ENCODE measurements at regions not wholly inside any gene's neighbourhood (a gene's known extent, or its start where the extent isn't known, plus 50 kb on each side); places are given as distances from the start of the nearest gene placed in this dataset.
A peak's percentile ranks its signal among the peaks of the same experiment; 100 is the strongest.

DNA sequence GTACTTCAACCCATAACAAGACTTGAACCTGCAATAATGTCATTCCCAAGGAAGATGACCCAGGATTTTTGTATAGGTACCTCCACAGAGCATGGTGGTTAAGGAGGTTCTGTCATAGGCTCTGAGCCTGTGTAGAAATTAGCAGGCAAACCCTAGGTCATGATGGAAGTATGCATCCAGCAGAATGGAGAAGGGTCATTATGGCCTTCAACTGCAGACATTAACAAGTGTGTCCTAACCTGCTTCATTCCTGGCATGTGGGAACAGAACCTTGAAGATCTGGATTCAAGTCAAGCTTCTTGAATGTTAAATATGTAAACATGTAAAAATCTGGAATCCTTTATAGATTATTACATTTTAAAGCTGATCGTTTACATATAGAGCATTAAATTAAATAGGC, 116.2 kb upstream of the SLC38A4 start:
- no peak for TF ChIP-seq CTCF (IDR thresholded peaks at IDR 0.05; ENCODE audit: low read length, missing control alignments)
- no peak for DNase-seq (ENCODE audit: low read depth)
- H3K4me3 ChIP-seq (replicated peaks; ENCODE audit: low read depth, low read length), result no peak overlapping the region

DNA sequence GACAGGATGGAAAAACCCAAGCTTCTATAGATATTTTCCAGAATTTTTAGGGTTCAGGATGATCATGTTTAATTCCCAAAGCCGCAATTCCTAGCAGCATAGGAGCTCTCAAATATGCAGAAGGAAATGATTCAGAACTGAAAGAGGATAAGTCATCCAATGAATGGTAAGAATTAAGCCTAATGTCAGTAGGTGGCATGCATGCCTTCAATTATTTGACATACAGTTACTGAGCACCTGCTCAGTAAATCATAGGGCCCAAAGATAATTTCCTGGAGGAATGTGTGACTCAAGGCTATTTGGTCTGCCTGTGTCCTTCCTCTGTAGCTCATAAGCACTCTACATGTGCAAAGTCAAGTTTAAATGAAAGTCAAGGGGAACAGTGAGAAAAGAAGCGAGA, 116.8 kb upstream of the SLC38A4 start:
- DNase-seq (ENCODE audit: low read depth), result peak; percentile 11
- H3K4me3 ChIP-seq (replicated peaks; ENCODE audit: low read depth, low read length), result no peak overlapping the region
- no peak for TF ChIP-seq CTCF (IDR thresholded peaks at IDR 0.05; ENCODE audit: low read length, missing control alignments)

DNA sequence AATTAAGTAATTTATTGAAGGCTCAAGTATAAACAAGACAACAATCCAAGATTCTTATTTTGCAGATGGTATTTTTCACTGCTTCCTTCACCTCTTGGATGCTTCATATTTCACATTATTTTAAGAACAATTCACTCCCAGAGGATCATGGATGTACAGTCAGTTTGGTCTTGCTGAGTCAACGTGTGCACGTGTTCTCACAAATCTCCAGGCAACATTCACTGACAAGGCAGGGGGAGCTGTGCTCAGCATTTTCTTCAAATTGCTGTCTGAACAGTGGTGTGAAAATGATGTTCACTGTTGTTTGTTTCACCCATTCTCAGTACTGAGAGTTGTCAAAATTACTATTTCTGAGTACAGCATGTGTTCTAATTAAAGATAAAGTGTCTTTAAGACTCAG, 118.3 kb upstream of the SLC38A4 start:
- DNase-seq (ENCODE audit: low read depth), result peak; percentile 73
- no peak overlapping the region for H3K4me3 ChIP-seq (replicated peaks; ENCODE audit: low read depth, low read length)
- peak; percentile 50 for TF ChIP-seq CTCF (IDR thresholded peaks at IDR 0.05; ENCODE audit: low read length, missing control alignments)

DNA sequence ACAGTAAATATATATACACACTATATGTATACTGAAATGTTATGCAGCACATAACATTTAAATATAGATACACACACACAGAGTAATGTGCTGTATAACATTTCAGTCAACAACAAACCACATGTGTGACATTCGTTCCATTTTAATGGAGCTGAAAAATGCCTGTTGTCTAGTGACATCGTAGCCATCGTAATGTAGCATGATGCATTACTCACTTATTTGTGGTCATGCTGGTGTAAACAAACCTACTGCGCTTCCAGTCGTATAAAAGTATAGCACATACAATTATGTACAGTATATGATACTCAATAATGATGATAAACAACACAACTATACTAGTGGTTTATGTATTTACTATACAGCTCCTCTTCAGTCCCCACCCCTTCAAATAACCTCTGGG, 119.0 kb upstream of the SLC38A4 start:
- no peak overlapping the region for H3K4me3 ChIP-seq (replicated peaks; ENCODE audit: low read depth, low read length)
- DNase-seq (ENCODE audit: low read depth), result no peak
- no peak for TF ChIP-seq CTCF (IDR thresholded peaks at IDR 0.05; ENCODE audit: low read length, missing control alignments)

- no peak for DNase-seq (ENCODE audit: low read depth)
- H3K4me3 ChIP-seq (replicated peaks; ENCODE audit: low read depth, low read length), result no peak overlapping the region
- no peak for TF ChIP-seq CTCF (IDR thresholded peaks at IDR 0.05; ENCODE audit: low read length, missing control alignments)
Measured at GRCh38 chr12:46945591-46945990, 119.8 kb upstream of the SLC38A4 start.

DNA sequence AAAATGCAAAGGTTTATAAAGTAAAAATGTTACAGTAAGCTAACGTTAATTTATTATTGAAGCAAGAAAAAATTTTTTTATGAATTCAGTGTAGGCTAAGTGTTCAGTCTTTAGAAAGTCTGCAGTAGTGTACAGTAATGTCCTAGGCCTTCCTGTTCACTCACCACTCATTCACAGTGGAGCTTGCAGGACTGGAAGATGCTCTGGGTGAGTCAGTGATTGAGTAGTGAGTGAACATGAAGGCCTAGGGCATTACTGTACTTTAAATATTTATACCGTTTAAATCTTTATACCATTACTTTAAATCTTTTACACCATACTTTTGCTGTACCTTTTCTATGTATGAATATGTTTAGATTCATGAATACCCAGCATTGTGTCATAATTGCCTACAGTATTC, 120.3 kb upstream of the SLC38A4 start:
- H3K4me3 ChIP-seq (replicated peaks; ENCODE audit: low read depth, low read length), result no peak overlapping the region
- no peak for DNase-seq (ENCODE audit: low read depth)

More for the DNA sequence above, 120.3 kb upstream of the SLC38A4 start:
- no peak for TF ChIP-seq CTCF (IDR thresholded peaks at IDR 0.05; ENCODE audit: low read length, missing control alignments)
